ENCODE measurements at regions not wholly inside any gene's neighbourhood (a gene's known extent, or its start where the extent isn't known, plus 50 kb on each side); places are given as distances from the start of the nearest gene placed in this dataset.

DNA sequence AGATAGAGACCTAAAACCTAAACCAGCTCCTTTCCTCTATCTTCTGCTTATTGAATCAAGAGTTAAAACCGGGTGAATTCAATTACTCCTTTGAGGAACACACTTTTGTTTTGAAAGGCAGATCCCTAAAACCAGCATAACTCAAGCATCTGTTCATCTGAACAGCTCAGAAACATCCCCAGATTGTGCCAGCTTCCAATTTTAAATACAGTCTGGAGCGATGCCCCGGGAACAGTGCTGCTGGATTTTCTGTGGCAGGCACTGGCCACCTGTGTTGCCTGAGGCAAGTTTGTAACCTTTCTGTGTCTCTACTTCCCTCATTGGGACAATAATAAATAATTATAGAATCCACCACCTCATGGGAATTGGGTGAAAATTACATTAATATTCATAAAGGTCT is 281.4 kb upstream of the NFE2L3 start:
- Histone ChIP-seq H2AFZ (ENCODE audit: low read depth, low read length) (no peak overlapping the region), H3K79me2 (ENCODE audit: low read length) (no peaks in the 10 kb centered on the region), H3K9ac (ENCODE audit: low read length) (no peak overlapping the region), H3K27ac (ENCODE audit: low read length) (no peak overlapping the region), H4K20me1 (ENCODE audit: insufficient read depth, low read length) (no peaks in the 10 kb centered on the region), H3K4me1 (ENCODE audit: low read length) (no peaks in the 10 kb centered on the region), H3K27me3 (ENCODE audit: low read depth, low read length) (peaks cover 29% of the 10 kb centered on the region), H3K4me2 (ENCODE audit: low read length) (no peak overlapping the region), H3K36me3 (replicated peaks; ENCODE audit: low read depth, low read length) (no peaks in the 10 kb centered on the region), H3K4me3 (ENCODE audit: low read length) (no peak overlapping the region), H3K9me3 (ENCODE audit: insufficient read depth, low read length) (no peaks in the 10 kb centered on the region)
- no peak for TF ChIP-seq EZH2phosphoT487 (IDR thresholded peaks at IDR 0.05; ENCODE audit: low read depth)
- TF ChIP-seq, protein P1, sequence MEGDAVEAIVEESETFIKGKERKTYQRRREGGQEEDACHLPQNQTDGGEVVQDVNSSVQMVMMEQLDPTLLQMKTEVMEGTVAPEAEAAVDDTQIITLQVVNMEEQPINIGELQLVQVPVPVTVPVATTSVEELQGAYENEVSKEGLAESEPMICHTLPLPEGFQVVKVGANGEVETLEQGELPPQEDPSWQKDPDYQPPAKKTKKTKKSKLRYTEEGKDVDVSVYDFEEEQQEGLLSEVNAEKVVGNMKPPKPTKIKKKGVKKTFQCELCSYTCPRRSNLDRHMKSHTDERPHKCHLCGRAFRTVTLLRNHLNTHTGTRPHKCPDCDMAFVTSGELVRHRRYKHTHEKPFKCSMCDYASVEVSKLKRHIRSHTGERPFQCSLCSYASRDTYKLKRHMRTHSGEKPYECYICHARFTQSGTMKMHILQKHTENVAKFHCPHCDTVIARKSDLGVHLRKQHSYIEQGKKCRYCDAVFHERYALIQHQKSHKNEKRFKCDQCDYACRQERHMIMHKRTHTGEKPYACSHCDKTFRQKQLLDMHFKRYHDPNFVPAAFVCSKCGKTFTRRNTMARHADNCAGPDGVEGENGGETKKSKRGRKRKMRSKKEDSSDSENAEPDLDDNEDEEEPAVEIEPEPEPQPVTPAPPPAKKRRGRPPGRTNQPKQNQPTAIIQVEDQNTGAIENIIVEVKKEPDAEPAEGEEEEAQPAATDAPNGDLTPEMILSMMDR (IDR thresholded peaks at IDR 0.05; ENCODE audit: low read depth, low read length), result no peak

DNA sequence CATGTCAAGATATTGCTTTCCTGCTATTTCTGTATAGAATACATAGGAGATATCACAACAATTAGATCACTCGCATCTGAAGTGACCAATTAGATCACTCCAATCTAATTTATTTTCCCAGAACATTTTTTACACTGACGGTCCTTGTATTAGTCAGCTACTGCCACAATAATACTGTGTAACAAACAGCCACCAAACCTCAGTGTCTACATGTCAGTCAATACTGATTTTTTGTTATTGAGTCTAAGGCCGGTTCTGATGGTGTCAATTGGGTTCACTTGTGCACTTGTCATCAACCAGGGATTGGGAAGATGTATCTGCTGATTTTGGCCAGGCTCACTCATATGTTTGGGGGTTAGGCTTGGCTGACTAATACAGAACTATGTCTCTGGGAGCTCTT is 275.9 kb upstream of the NFE2L3 start:
- no peak overlapping the region for H3K4me2 ChIP-seq (ENCODE audit: low read length)
- H3K36me3 ChIP-seq (replicated peaks; ENCODE audit: low read depth, low read length), result no peaks in the 10 kb centered on the region
- no peak overlapping the region for H3K9ac ChIP-seq (ENCODE audit: low read length)
- peaks cover 15% of the 10 kb centered on the region for H3K4me1 ChIP-seq (ENCODE audit: low read length)
- no peaks in the 10 kb centered on the region for H4K20me1 ChIP-seq (ENCODE audit: insufficient read depth, low read length)
- no peak overlapping the region for H2AFZ ChIP-seq (ENCODE audit: low read depth, low read length)
- H3K4me3 ChIP-seq (ENCODE audit: low read length), result no peak overlapping the region
- H3K79me2 ChIP-seq (ENCODE audit: low read length), result no peaks in the 10 kb centered on the region
- TF ChIP-seq, protein P1 (IDR thresholded peaks at IDR 0.05; ENCODE audit: low read depth, low read length), result no peak
- no peak for TF ChIP-seq EZH2phosphoT487 (IDR thresholded peaks at IDR 0.05; ENCODE audit: low read depth)
- H3K9me3 ChIP-seq (ENCODE audit: insufficient read depth, low read length), result no peaks in the 10 kb centered on the region
- H3K27me3 ChIP-seq (ENCODE audit: low read depth, low read length), result no peaks in the 10 kb centered on the region
- H3K27ac ChIP-seq (ENCODE audit: low read length), result no peak overlapping the region

DNA sequence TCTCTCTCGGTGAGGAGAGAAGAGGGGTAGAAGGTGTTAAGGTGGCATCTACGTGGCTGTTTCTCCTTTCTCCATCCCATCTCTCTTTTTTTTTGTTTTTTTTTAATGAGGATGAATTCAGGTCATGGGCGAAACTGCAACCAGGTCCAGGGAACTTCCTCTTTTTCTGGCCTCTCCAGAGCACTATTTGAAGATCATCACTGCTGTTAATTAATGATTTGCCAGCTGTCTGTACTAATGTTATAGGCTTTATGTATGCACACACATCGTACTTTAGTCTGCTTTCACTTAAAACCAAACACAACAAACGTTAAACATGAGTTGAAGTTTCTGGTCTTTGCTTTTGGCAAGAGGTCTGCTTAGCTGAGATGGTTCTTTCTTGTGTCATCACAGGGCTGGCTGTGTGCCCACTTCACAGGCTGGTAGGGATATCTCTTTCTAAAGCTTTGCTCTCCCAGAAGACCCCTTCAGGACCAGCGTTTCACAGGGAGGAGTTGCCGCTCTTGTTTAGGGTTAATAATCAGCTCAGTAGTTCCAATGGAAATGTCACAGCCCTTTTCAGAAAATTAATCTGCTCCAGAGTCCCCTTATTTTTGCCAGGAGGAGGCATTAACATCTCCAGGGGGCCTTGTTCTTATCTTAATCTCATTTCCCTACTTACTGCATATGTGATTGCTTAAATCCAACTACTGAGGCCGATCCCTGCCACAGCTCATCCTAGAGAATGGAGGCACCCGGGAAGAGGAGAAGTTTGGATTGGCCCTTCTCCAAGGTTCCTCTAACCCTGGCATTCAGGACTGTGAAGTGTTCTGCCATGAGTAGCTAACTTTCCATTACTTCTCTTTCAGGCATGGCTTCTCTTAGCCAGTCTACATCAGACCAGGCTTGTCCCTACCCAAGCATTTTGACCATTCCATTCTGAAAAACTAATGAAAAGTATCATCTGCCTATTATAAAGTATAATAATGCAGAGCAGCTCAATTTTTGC is 273.9 kb upstream of the NFE2L3 start:
- H2AFZ ChIP-seq (ENCODE audit: low read depth, low read length), result peak overlapping the region; percentile 85
- peak overlapping the region; percentile 61 for H3K4me3 ChIP-seq (ENCODE audit: low read length)
- no peaks in the 10 kb centered on the region for H3K36me3 ChIP-seq (replicated peaks; ENCODE audit: low read depth, low read length)
- H3K9ac ChIP-seq (ENCODE audit: low read length), result peak overlapping the region; percentile 43
- no peaks in the 10 kb centered on the region for H3K9me3 ChIP-seq (ENCODE audit: insufficient read depth, low read length)
- no peaks in the 10 kb centered on the region for H3K79me2 ChIP-seq (ENCODE audit: low read length)
- H3K27ac ChIP-seq (ENCODE audit: low read length), result 0 out of 2 replicates have a peak overlapping the region, but pooled peaks have one; percentile 20
- peaks cover 8% of the 10 kb centered on the region for H3K27me3 ChIP-seq (ENCODE audit: low read depth, low read length)
- peak overlapping the region; percentile 92 for H3K4me2 ChIP-seq (ENCODE audit: low read length)
- peaks cover 15% of the 10 kb centered on the region for H3K4me1 ChIP-seq (ENCODE audit: low read length)
- H4K20me1 ChIP-seq (ENCODE audit: insufficient read depth, low read length), result no peaks in the 10 kb centered on the region
- TF ChIP-seq, protein P1 (IDR thresholded peaks at IDR 0.05; ENCODE audit: low read depth, low read length), result no peak
- no peak for TF ChIP-seq EZH2phosphoT487 (IDR thresholded peaks at IDR 0.05; ENCODE audit: low read depth)

DNA sequence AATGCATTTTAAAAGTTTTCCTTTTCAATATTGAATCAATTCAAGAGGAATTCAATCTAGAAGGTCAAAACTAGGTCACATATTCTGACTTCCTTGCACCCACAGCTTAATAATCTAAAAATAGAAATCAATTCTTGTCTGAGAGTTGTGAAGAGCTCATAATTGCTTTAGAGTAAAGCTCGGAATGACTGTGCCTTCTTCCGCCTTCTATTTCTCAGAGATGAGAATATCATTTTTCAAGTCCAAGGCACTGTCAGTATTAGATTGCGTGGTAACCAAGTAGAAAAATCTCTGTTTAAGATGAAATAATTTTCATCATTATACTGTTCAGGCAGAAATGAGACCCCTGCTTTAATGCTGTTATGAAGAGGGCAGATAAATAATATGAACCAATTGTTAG is 272.2 kb upstream of the NFE2L3 start:
- Histone ChIP-seq H3K27me3 (ENCODE audit: low read depth, low read length) (peaks cover 13% of the 10 kb centered on the region), H3K4me3 (ENCODE audit: low read length) (no peak overlapping the region), H3K9me3 (ENCODE audit: insufficient read depth, low read length) (no peaks in the 10 kb centered on the region), H3K9ac (ENCODE audit: low read length) (no peak overlapping the region), H3K36me3 (replicated peaks; ENCODE audit: low read depth, low read length) (no peaks in the 10 kb centered on the region), H4K20me1 (ENCODE audit: insufficient read depth, low read length) (no peaks in the 10 kb centered on the region), H3K4me1 (ENCODE audit: low read length) (peaks cover 15% of the 10 kb centered on the region), H3K4me2 (ENCODE audit: low read length) (no peak overlapping the region), H2AFZ (ENCODE audit: low read depth, low read length) (no peak overlapping the region), H3K79me2 (ENCODE audit: low read length) (no peaks in the 10 kb centered on the region), H3K27ac (ENCODE audit: low read length) (no peak overlapping the region)
- no peak for TF ChIP-seq EZH2phosphoT487 (IDR thresholded peaks at IDR 0.05; ENCODE audit: low read depth)
- TF ChIP-seq, protein P1 (IDR thresholded peaks at IDR 0.05; ENCODE audit: low read depth, low read length), result no peak

All from OCI-LY3 (cell line).